ENCODE measurements at regions not wholly inside any gene's neighbourhood (a gene's known extent, or its start where the extent isn't known, plus 50 kb on each side); places are given as distances from the start of the nearest gene placed in this dataset.

DNA sequence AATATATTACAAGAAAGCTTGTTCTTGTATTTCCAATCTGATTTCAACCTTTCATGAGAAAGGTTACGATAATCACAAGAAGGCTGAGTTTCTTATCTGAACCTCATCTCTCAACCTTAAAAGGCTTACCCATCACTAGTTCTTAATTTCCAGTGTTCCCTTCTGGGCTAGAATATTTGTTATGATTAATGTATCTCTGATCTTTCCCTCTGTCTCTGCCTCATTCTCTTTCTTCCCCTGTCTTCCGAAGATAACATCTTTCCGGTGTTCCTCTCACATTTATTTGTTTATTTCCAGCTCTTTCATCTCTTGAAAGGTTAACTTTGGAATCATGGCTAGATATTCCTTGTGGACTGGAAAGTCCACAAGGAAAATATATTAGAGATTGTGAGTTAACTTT, 255.9 kb downstream of the SLC6A15 start:
- TF ChIP-seq EP300 (IDR thresholded peaks at IDR 0.05; ENCODE audit: low read depth) (no peak), POLR2A (IDR thresholded peaks at IDR 0.05) (no peak)
- TF ChIP-seq, protein P1, sequence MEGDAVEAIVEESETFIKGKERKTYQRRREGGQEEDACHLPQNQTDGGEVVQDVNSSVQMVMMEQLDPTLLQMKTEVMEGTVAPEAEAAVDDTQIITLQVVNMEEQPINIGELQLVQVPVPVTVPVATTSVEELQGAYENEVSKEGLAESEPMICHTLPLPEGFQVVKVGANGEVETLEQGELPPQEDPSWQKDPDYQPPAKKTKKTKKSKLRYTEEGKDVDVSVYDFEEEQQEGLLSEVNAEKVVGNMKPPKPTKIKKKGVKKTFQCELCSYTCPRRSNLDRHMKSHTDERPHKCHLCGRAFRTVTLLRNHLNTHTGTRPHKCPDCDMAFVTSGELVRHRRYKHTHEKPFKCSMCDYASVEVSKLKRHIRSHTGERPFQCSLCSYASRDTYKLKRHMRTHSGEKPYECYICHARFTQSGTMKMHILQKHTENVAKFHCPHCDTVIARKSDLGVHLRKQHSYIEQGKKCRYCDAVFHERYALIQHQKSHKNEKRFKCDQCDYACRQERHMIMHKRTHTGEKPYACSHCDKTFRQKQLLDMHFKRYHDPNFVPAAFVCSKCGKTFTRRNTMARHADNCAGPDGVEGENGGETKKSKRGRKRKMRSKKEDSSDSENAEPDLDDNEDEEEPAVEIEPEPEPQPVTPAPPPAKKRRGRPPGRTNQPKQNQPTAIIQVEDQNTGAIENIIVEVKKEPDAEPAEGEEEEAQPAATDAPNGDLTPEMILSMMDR (IDR thresholded peaks at IDR 0.05) = no peak
